HepG2 (cell line): ENCODE measurements at regions not wholly inside any gene's neighbourhood (a gene's known extent, or its start where the extent isn't known, plus 50 kb on each side); places are given as distances from the start of the nearest gene placed in this dataset.
A peak's percentile ranks its signal among the peaks of the same experiment; 100 is the strongest.
"Not testable (repeated sequence)": the region's sequence is repeated elsewhere in the genome, so short reads cannot be mapped to it uniquely, and the experiment has no call there.

Experiments
- ATAC-seq: fragments of 200-7000 bp; cut with Tn5 transposase; 3 replicates; pipeline ENCODE4 v1.9.1; 2020; ENCODE audit warnings: mild to moderate bottlenecking, moderate library complexity
- BruUV-seq: library from RNA; stranded (reverse); fragments of 400-500 nt; replicated peaks from 2 replicates; lab custom pipeline; 2021; lab: Mats Ljungman, UMichigan
- CTCF ChIA-PET: fragments of 300-600 bp; formaldehyde crosslinking; extraction: SDS; loops from one replicate; lab custom pipeline; 2021; ENCODE audit warnings: low total read pairs, inconsistent platforms, low intra/inter-chr PET ratio; lab: Yijun Ruan, JAX
- POLR2A ChIA-PET: fragments of 350-600 bp; sonication (Branson Sonifier 250); formaldehyde crosslinking; loops from one replicate; lab custom pipeline; 2020; ENCODE audit warnings: antibody characterized with exemption, inconsistent platforms; lab: Yijun Ruan, JAX
- DNase-seq: peaks from one replicate; pipeline ENCODE4 v3.0.0-alpha.2; 2015; ENCODE audit warnings: low spot score
- FAIRE-seq: peaks from 3 replicates; lab custom pipeline; 2011; peaks lifted over from hg19 to GRCh38; lab: Jason Lieb, UNC
- H2AFZ ChIP-seq: one replicate; pipeline ENCODE4 v1.6.1; 2011; ENCODE audit warnings: low read length, inconsistent platforms
- H3K27ac ChIP-seq: fragments of 300-600 bp; 3 replicates; pipeline ENCODE4 v1.8.0; 2011; ENCODE audit warnings: mixed run types, mild to moderate bottlenecking, mixed read lengths, low read length, inconsistent platforms; ENCODE audit not compliant: insufficient read depth; ENCODE audit errors: extremely low read length
- H3K27me3 ChIP-seq, 2 experiments: fragments of 200-600 bp in 1 of 2; 2 replicates in 1 of 2; 3 replicates in 1 of 2; pipeline versions ENCODE4 v1.6.0 to v1.8.0; 2011; ENCODE audit warnings: low read length in 2 of 2, mild to moderate bottlenecking in 2 of 2, moderate library complexity in 2 of 2, inconsistent platforms in 1 of 2; ENCODE audit not compliant: insufficient read depth in 2 of 2, control insufficient read depth in 1 of 2
- H3K36me3 ChIP-seq, 2 experiments: fragments of 200-600 bp in 1 of 2; replicated peaks in 1 of 2; 2 replicates in 1 of 2; 3 replicates in 1 of 2; pipeline versions ENCODE4 v1.5.1 to v1.8.0; 2011; ENCODE audit warnings: low read length in 2 of 2, inconsistent platforms in 1 of 2; ENCODE audit not compliant: insufficient read depth in 2 of 2, control insufficient read depth in 1 of 2
- H3K4me1 ChIP-seq: 2 replicates; pipeline ENCODE4 v1.5.1; 2012; ENCODE audit warnings: low read length, inconsistent platforms; ENCODE audit not compliant: insufficient read depth
- H3K4me2 ChIP-seq: 2 replicates; pipeline ENCODE4 v1.6.0; 2011; ENCODE audit warnings: low read depth, low read length, inconsistent platforms
- H3K4me3 ChIP-seq, 3 experiments: fragments of 200-600 bp in 1 of 3; sonication (generic), shearing (Covaris generic) in 1 of 3; replicated peaks in 1 of 3; 2 replicates each; pipeline ENCODE4 v1.5.1; 2011 to 2016; ENCODE audit warnings: low read length in 3 of 3, inconsistent platforms in 2 of 3, low read depth in 2 of 3, mild to moderate bottlenecking in 2 of 3, control low read depth in 1 of 3, mixed read lengths in 1 of 3; ENCODE audit not compliant: insufficient read depth in 1 of 3
- H3K79me2 ChIP-seq: one replicate; pipeline ENCODE4 v1.6.1; 2011; ENCODE audit warnings: low read length, inconsistent platforms; ENCODE audit not compliant: insufficient read depth
- H3K9ac ChIP-seq: 2 replicates; pipeline ENCODE4 v1.6.0; 2011; ENCODE audit warnings: mild to moderate bottlenecking, low read depth, low read length, inconsistent platforms; ENCODE audit not compliant: insufficient read depth
- H3K9me3 ChIP-seq: 2 replicates; pipeline ENCODE4 v1.5.1; 2012; ENCODE audit warnings: mild to moderate bottlenecking, low read length
- H4K20me1 ChIP-seq: 2 replicates; pipeline ENCODE4 v1.6.0; 2011; ENCODE audit warnings: inconsistent platforms, mild to moderate bottlenecking, low read length, moderate library complexity; ENCODE audit not compliant: insufficient read depth
- GABPB1 ChIP-seq: IDR thresholded peaks from 2 replicates; pipeline ENCODE4 v1.6.1; 2016; ENCODE audit warnings: mild to moderate bottlenecking, missing genetic modification reagents, moderate library complexity, missing compliant biosample characterization
- HOXA3 ChIP-seq: sonication (generic); formaldehyde crosslinking; IDR thresholded peaks from 2 replicates; pipeline ENCODE4 v1.5.0; 2020; ENCODE audit warnings: missing genetic modification reagents
- ZBTB38 ChIP-seq: sonication (generic); formaldehyde crosslinking; IDR thresholded peaks from 2 replicates; pipeline ENCODE4 v1.5.1; 2020; ENCODE audit warnings: mild to moderate bottlenecking, missing genetic modification reagents
- WGBS: methylation state at CpG from one replicate; pipeline ENCODE4 v1.1.6; 2017; ENCODE audit warnings: low lambda C conversion rate; 5-methylcytosine and 5-hydroxymethylcytosine counted together
- in situ Hi-C: cut with HindIII; loops from 2 replicates; pipeline ENCODE4 v1.10.0; 2017; ENCODE audit warnings: low pct_unique_long_range_greater_than_20kb; ENCODE audit not compliant: extremely low pct_ligation_motif_present
- intact Hi-C: fragments of 100-400 bp; cut with micrococcal nuclease; formaldehyde crosslinking; loops from one replicate; pipeline ENCODE4 v1.10.0; 2022; ENCODE audit not compliant: unreplicated experiment
- TF ChIP-seq, protein P1 (sequence below): sonication (generic); formaldehyde crosslinking; IDR thresholded peaks from 2 replicates; pipeline ENCODE4 v1.5.1; 2020; ENCODE audit warnings: mild to moderate bottlenecking, missing genetic modification reagents, moderate library complexity

DNA sequence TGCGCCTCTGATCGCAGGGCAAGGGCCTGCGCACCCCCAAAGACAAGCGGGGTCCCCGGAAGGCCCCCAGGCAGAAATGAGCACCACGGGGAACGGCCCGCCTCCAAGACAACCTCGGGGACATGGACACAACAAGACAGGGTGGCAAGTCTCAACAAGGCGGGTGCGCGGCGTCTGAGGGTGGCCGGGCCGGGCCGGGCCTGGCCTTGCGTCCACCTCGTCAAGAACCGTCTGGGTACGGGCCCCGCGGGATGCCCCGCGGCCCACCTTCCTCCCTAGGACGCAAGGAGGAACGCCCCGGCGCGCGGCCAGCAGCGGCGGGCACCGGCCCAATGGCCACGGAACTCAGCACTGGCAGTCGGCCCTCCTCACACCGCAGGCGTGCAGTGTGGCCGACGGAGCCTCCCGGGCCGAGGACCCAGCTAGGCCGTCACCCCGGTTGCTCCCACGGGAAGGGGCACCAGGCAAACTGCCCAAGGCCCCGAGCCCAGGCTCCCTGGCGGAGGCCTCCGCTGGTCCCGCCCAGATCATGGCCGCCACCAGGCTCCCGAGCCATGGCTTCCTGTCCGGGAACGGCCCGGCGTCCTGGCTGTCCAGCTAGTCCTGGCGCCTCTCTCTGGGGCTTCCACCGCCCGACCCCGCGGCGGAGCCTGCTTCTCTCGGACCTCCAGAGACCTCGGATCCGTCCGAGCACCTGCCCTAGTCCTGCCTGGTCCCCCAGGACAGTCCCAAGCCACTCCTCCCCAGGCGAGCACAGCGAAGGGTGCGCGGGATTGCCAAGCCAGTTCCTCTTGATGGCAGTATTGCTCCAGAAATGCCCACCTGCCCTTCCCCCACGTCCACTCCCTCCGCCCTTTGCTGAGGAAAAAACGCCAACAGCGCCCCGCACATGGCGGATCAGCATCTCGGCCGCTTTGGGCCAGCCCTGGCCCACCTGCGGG is 167.1 kb downstream of the PLS3 start:
- ATAC-seq: peak; percentile 78
- intact Hi-C loops, H3K9me3 ChIP-seq, DNase-seq, H3K27me3 ChIP-seq, in situ Hi-C loops, H3K79me2 ChIP-seq, H4K20me1 ChIP-seq, H3K9ac ChIP-seq, CTCF ChIA-PET, H3K4me1 ChIP-seq, FAIRE-seq, BruUV-seq, H3K4me2 ChIP-seq, H3K36me3 ChIP-seq, H3K27ac ChIP-seq, POLR2A ChIA-PET, H3K4me3 ChIP-seq, H2AFZ ChIP-seq: not testable (repeated sequence)
- 71% methylated on average over 15 of the region's 77 CpGs for WGBS
- TF ChIP-seq, protein P1, sequence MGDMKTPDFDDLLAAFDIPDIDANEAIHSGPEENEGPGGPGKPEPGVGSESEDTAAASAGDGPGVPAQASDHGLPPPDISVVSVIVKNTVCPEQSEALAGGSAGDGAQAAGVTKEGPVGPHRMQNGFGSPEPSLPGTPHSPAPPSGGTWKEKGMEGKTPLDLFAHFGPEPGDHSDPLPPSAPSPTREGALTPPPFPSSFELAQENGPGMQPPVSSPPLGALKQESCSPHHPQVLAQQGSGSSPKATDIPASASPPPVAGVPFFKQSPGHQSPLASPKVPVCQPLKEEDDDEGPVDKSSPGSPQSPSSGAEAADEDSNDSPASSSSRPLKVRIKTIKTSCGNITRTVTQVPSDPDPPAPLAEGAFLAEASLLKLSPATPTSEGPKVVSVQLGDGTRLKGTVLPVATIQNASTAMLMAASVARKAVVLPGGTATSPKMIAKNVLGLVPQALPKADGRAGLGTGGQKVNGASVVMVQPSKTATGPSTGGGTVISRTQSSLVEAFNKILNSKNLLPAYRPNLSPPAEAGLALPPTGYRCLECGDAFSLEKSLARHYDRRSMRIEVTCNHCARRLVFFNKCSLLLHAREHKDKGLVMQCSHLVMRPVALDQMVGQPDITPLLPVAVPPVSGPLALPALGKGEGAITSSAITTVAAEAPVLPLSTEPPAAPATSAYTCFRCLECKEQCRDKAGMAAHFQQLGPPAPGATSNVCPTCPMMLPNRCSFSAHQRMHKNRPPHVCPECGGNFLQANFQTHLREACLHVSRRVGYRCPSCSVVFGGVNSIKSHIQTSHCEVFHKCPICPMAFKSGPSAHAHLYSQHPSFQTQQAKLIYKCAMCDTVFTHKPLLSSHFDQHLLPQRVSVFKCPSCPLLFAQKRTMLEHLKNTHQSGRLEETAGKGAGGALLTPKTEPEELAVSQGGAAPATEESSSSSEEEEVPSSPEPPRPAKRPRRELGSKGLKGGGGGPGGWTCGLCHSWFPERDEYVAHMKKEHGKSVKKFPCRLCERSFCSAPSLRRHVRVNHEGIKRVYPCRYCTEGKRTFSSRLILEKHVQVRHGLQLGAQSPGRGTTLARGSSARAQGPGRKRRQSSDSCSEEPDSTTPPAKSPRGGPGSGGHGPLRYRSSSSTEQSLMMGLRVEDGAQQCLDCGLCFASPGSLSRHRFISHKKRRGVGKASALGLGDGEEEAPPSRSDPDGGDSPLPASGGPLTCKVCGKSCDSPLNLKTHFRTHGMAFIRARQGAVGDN: peak; percentile 44; the same call in 1 of the 2 replicates
- TF ChIP-seq HOXA3 (CRISPR knock-in tag) (0 out of 2 replicates have a peak, but pooled peaks have one; percentile 37), ZBTB38 (CRISPR knock-in tag) (peak; percentile 95), GABPB1 (CRISPR knock-in tag) (peak; percentile 19; the same call in 1 of the 2 replicates)
